ENCODE measurements at regions not wholly inside any gene's neighbourhood (a gene's known extent, or its start where the extent isn't known, plus 50 kb on each side); places are given as distances from the start of the nearest gene placed in this dataset.
"Not testable (repeated sequence)": the region's sequence is repeated elsewhere in the genome, so short reads cannot be mapped to it uniquely, and the experiment has no call there.

DNA sequence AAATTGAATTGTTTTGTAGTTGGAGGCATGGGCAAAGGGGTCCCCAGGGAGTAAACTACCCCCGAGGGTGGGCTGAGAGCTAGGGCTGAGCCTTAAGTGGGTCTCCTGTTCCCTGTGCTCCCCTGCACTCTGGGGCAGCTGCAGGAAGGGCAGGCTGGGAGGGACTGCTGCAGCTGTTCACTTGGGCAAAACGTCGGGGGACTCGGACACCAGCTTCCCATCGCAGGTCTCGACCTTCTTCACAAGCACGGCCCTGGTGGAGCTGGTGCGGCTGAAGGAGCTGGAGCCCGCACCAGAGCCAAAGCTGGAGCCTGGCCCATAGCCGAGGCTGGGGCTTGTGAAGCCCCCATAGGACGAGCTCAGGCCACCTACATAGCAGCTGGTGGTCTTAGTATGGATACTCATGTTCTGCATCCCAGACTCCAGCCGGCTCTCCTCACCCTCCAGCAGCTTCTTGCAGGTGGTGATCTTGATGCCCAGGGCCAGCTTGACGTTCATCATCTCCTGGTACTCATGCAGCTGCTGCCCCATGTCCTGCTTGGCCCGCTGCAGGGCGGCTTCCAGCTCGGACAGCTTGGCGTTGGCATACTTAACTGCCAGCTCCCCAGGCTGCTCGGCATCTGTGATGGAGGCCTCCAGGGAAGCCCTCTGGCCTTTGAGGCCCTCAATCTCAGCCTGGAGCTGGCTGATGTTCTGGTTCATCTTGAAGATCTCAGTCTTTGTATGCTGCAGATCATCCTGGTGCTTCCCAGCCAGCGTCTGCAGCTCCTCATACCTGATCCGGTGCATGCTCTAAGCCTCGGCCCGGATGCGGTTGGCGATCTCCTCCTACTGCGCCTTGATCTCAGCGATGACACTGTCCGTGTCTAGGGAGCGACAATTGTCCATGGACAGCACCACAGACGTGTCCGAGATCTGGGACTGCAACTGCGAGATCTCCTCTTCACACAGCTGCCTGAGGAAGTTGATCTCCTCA is 423.5 kb upstream of the ARPP21 start:
- DNase-seq (ENCODE audit: low read depth in 2 of 3, low spot score in 1 of 3), result no peak

DNA sequence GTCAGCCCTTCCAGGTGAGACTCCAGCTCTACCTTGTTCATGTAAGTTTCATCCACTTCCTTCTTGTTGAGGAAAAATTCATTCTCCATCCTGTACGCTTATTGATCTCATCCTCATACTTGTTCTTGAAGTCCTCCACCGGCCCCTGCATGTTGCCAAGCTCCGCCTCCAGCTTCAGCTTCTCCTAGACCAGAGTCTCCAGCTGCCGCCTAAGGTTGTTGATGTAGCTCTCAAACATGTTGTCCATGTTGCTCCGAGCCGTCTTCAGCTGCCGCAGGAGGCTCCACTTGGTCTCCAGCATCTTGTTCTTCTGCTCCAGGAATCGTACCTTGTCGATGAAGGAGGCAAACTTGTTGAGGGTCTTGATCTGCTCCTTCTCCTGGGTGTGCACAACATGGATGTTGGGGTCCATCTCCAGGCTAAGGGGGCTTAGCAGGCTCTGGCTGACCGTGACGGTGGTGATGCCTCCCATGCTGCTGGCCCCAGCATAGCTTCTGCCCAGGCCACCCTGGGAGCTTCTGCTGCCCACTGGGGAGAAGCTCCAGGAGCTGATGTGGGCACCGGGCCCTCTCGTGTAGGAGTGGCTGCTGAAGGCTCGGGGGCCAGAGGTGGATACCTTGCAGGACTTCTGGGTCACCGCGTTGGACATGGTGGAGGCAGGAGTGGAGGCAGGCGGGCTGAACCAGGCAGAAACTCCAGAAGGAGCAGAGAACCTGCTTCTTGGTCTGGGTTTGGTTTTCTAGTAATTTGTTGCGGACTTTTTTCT is 422.6 kb upstream of the ARPP21 start:
- no peak for DNase-seq (ENCODE audit: low read depth in 2 of 3, low spot score in 1 of 3)

GRCh38 chr3:35223632-35224394 is 415.5 kb upstream of the ARPP21 start:
- DNase-seq (ENCODE audit: low read depth in 2 of 3, low spot score in 1 of 3), result no peak

GRCh38 chr3:35224565-35225295 is 414.6 kb upstream of the ARPP21 start:
- no peak for DNase-seq (ENCODE audit: low read depth in 2 of 3, low spot score in 1 of 3)

DNA sequence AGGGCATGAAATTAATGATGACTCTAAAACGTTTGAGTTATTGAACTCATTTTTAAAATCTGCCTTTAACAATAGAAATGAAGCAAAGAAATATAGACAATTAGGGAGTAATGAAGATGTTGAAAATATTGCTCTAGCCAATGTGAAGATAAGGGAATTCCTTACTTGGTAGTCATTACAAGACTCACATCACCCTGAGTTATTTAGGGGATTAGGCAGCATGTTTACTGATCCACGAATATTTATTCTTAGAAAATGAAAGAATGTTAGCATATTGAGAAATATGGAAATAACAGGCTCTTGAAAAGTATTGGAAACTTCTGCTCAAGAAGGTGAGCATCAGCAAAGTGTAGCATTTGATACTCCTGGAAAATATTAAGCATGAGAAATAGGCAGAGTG is 398.1 kb upstream of the ARPP21 start:
- no peak for DNase-seq (ENCODE audit: low read depth in 2 of 3, low spot score in 1 of 3)

DNA sequence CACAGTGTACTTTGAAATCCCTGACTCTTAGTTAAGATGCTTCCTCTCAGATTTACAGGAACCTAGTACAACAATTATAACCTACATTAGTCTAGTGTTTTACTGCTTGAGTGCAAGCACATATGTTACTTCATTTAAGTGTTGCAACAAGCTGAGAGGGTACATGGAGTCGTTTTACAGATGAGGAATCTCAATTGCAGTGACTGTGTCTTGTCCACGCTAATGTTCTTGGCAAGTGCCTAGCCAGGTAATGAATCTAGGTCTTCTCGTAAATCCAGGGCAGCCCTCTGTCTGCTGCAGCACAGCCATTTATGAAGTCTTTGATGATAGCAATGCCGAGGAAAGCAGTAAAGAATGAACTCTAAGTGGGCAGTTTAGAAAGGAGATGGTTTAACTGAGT is 384.4 kb upstream of the ARPP21 start:
- no peak for DNase-seq (ENCODE audit: low read depth in 2 of 3, low spot score in 1 of 3)

DNA sequence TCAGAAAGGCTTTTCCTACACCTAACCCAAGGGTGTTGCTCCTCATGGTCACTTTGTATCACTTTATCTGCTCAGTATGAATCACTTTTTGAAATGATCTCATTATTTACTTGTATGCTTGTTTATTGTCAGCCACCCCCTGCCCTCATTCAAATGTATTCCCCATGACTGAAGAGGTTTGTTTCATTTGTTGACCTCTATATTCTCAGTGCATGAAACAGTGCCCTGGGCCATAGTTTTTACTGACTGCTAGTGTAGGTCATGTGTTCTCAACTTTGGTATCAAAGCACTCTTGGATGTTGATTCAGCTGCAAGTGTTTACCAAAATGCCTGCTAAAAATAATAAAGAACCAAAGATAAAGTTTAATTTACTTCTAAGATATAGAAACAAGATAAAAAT is 381.7 kb upstream of the ARPP21 start:
- no peak for DNase-seq (ENCODE audit: low read depth in 2 of 3, low spot score in 1 of 3)

DNA sequence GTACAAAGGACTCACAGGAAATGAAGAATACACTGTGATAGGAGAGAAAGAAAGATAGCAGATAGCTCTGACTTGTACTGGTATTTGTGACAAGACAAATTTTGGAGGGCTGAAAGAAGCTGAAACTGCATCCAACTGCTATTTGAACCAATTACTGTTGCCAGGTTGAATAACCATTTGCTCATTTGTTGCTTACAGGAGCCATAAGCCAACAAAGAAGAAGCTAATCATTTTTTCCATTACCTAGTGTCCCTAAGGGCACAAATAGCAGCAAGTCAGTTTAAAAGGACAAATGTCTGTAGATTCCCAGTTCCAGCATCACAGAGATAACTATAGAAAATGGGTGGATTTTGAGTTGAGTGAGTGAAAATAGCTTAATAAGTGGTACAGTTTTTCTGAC is 376.9 kb upstream of the ARPP21 start:
- no peak for DNase-seq (ENCODE audit: low read depth in 2 of 3, low spot score in 1 of 3)

DNA sequence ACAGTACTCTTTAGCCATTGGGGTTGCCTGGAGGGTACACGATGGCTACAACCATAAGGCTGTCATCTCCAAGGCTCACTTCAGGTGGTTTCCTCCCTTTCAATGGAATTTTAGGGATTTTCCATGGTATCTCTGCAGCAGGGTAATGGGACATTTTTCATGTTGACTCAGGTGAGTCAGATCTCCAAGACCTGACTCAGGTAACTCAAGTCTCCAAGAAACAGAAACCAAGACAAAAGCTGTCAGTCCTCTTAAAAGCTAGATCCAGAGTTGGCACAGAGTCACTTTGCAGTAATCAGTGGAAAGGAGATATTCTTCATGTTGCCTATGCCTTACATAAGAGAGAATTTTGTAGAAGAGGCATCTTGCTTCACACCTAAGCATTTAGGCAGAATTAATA is 375.8 kb upstream of the ARPP21 start:
- no peak for DNase-seq (ENCODE audit: low read depth in 2 of 3, low spot score in 1 of 3)

GRCh38 chr3:35266065-35266464 is 373.3 kb upstream of the ARPP21 start:
- not testable (repeated sequence) for DNase-seq (ENCODE audit: low read depth in 2 of 3, low spot score in 1 of 3)

- no peak for DNase-seq (ENCODE audit: low read depth in 2 of 3, low spot score in 1 of 3)
Observed at GRCh38 chr3:35275768-35276167, 363.6 kb upstream of the ARPP21 start.

DNA sequence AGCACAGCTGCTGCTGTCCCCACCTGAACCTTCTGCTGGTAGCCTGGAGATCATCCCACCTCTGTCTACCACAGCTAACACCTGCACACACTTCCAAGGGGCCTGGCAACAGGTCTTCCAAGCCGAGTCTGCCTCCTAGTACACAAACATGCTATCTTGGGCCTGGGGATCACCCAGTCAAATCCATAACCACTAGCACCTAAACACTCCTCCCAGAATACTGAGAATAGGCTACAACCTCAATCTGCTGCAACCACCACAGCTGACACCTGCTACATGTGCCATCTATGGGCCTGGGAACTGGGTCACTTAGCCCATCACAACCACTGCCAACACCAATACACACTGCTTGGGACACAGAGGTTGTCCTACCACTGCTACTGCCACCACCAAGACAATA is 362.8 kb upstream of the ARPP21 start:
- DNase-seq (ENCODE audit: low read depth in 2 of 3, low spot score in 1 of 3), result no peak

GRCh38 chr3:35291471-35292236 is 347.7 kb upstream of the ARPP21 start:
- no peak for DNase-seq (ENCODE audit: low read depth in 2 of 3, low spot score in 1 of 3)

- no peak for DNase-seq (ENCODE audit: low read depth in 2 of 3, low spot score in 1 of 3)
Observed at GRCh38 chr3:35292568-35292967, 346.8 kb upstream of the ARPP21 start.

DNA sequence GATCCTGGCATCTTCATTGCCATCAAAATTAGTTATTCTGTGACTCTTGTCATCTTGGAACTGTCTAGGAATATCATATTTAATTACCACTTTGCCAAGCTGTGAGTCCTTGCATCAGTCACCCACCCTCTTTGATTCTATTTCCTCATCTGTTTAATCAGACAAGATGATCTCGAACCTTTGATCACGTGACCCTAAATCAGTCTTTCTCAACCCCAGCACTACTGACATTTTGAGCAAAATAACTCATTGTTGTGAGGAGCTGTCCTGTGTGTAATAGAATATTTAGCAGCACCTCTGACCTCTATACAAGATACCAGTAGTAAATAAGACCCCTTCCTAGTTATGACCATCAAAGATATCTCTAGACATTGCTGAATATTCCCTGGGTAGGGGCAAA is 343.4 kb upstream of the ARPP21 start:
- no peak for DNase-seq (ENCODE audit: low read depth in 2 of 3, low spot score in 1 of 3)

DNA sequence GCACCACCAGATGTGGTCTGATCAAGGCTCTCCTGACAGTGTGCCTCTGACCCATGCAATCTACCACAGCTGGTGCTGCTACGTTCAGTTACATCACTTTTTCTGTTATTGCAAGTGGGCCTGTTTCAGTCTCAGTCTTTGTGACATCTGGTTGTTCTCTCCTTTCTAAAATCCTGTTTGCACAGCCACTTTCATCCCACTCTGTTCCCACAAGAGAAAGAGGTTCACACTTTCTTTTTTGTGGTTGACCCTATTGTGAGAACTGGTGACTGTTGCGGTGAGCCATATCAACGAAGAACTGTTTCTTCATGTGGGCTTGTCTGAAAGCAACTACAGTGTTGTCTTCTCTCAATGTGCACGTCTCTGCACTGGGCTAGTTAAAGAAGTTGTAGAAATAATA is 342.8 kb upstream of the ARPP21 start:
- DNase-seq (ENCODE audit: low read depth in 2 of 3, low spot score in 1 of 3), result peak in 1 of 3 donors; percentile 1

DNA sequence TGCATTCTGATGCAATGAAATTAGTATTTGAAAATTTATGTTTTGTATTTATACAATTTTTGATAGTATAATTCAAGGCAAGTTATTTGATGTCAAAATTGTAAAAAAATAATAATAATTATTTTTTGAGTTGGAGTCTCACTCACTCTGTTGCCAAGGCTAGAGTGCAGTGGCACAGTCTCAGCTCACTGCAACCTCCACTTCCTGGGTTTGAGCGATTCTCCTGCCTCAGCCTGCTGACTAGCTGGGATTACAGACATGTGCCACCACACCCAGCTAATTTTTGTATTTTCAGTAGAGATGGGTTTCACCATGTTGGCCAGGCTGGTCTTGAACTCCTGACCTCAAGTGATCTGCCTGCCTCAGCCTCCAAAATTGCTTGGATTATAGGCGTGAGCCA is 342.4 kb upstream of the ARPP21 start:
- DNase-seq (ENCODE audit: low read depth in 2 of 3, low spot score in 1 of 3), result not testable (repeated sequence)

GRCh38 chr3:35305406-35305805 is 333.9 kb upstream of the ARPP21 start:
- DNase-seq (ENCODE audit: low read depth in 2 of 3, low spot score in 1 of 3), result no peak

GRCh38 chr3:35307296-35307695 is 332.0 kb upstream of the ARPP21 start:
- DNase-seq (ENCODE audit: low read depth in 2 of 3, low spot score in 1 of 3), result no peak

GRCh38 chr3:35316841-35317240 is 322.5 kb upstream of the ARPP21 start:
- DNase-seq (ENCODE audit: low read depth in 2 of 3, low spot score in 1 of 3), result not testable (repeated sequence)

All from stimulated activated CD4-positive, alpha-beta T cell treated with anti-CD3 and anti-CD28 coated beads, Interleukin-12 subunit alpha, Interleukin-12 subunit beta, amount 100 ng/mL, for 48 hours (primary cell).